Fibroblast of villous mesenchyme (primary cell): ENCODE measurements at regions not wholly inside any gene's neighbourhood (a gene's known extent, or its start where the extent isn't known, plus 50 kb on each side); places are given as distances from the start of the nearest gene placed in this dataset.

Source experiments
- DNase-seq: peaks from one replicate; pipeline ENCODE4 v3.0.0-alpha.2; 2010; ENCODE audit warnings: low read depth
- H3K4me3 ChIP-seq: 2 replicates; pipeline ENCODE4 v1.5.1; 2011; ENCODE audit warnings: low read depth, mild to moderate bottlenecking, low read length
- TF ChIP-seq, protein P1 (sequence below): IDR thresholded peaks from 2 replicates; pipeline ENCODE4 v1.5.1; 2012; ENCODE audit warnings: low read depth, mild to moderate bottlenecking, low read length; ENCODE audit not compliant: insufficient read depth

DNA sequence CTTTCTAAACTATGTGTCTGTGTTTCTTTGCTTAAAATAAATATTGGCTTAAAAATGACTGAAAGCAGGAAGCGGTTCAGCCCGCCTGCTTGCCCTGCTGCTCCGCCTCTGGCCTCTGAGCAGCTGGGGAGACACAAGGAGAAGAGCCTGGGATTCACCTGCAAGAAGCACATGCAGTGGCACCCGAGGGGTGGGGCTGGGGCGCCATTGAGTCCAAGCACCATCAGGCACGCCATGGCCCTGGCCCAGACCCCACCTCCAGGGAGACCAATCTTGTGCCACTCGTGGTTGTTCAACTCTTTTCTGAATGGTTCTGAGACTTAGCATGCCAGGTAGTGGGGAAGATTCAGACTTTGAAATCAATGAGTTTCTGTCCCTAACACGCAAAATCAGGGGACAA lies 495.5 kb upstream of the MYT1L start:
- TF ChIP-seq, protein P1, sequence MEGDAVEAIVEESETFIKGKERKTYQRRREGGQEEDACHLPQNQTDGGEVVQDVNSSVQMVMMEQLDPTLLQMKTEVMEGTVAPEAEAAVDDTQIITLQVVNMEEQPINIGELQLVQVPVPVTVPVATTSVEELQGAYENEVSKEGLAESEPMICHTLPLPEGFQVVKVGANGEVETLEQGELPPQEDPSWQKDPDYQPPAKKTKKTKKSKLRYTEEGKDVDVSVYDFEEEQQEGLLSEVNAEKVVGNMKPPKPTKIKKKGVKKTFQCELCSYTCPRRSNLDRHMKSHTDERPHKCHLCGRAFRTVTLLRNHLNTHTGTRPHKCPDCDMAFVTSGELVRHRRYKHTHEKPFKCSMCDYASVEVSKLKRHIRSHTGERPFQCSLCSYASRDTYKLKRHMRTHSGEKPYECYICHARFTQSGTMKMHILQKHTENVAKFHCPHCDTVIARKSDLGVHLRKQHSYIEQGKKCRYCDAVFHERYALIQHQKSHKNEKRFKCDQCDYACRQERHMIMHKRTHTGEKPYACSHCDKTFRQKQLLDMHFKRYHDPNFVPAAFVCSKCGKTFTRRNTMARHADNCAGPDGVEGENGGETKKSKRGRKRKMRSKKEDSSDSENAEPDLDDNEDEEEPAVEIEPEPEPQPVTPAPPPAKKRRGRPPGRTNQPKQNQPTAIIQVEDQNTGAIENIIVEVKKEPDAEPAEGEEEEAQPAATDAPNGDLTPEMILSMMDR = no peak
- no peak for DNase-seq
- H3K4me3 ChIP-seq = no peak overlapping the region

GRCh38 chr2:2826209-2826551 lies 495.1 kb upstream of the MYT1L start:
- DNase-seq = no peak
- no peak overlapping the region for H3K4me3 ChIP-seq
- TF ChIP-seq, protein P1 = no peak

DNA sequence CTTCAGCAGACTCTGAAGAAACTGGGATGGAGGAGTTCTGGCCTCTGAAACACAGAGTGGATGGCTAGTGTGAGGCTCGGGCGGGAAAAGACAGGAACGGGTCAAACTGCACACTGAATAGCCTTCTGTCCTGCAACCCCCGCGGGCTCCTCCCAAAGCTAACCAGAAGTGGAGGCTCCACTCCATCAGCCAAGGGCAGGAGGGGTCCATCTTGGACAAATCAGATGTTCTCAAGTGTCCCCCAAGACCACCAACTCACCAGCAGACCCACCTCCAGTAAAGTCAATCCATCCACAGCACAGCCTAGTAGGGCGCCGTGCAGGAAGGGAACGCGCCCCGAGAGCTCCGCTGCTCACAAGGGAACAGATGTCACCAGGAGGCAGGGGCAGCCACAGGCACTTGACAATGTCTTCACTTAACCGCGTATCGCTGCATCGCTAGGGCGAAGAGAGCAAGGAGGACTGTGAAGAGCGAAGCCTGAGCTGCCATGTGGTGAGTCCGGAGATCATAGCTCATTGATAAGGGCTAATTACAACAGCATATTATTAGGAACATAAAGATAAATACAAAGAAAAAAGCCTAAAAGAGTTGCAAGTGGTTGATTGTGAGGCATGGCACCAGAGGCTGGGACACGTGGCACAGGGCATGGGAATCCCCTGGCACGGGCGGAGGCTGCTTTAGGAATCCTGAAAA lies 494.6 kb upstream of the MYT1L start:
- DNase-seq = no peak
- no peak overlapping the region for H3K4me3 ChIP-seq
- TF ChIP-seq, protein P1 = no peak

GRCh38 chr2:2825062-2825461 lies 494.0 kb upstream of the MYT1L start:
- TF ChIP-seq, protein P1 = no peak

GRCh38 chr2:2824588-2824987 lies 493.5 kb upstream of the MYT1L start:
- no peak for DNase-seq
- H3K4me3 ChIP-seq = no peak overlapping the region
- TF ChIP-seq, protein P1 = no peak

More at GRCh38 chr2:2825062-2825461, 494.0 kb upstream of the MYT1L start:
- no peak overlapping the region for H3K4me3 ChIP-seq
- no peak for DNase-seq

DNA sequence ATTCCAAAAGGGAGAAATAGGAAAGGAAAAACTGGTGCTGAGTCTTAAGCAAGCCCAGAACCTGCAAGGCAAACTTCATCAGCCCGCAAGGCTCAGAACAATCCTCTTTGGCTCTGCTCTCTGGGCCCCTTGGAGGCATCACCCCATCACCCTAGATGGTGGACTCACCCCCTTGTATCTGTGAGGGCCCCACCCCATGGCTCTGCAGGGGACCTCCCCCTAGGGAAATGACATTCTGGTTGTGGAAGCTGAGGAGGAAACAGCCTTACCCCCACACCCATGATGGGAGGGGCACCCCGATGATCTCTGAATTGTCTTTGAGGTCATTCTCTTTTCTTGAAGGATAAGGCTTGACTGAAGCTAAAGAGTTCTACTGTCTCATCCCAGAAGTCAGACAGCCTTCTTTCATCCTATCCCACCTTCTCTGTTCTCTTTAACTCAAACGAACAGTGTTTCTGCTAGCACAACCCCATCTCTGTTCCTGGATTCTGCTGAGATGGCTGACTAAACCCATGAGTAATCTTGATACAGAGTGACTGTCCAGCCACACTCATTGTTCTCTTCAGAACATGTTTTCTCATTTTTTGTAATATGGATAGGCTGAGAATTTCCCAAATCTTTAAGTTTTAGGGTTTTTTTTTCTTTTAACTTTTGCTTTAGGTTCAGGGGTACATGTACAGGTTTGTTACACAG lies 492.1 kb upstream of the MYT1L start:
- no peak for DNase-seq
- H3K4me3 ChIP-seq = no peak overlapping the region
- TF ChIP-seq, protein P1 = no peak
